ENCODE measurements at regions not wholly inside any gene's neighbourhood (a gene's known extent, or its start where the extent isn't known, plus 50 kb on each side); places are given as distances from the start of the nearest gene placed in this dataset.

- intact Hi-C loops (cut with DNase I): no loop called here
- no peak for DNase-seq
- no peak for ATAC-seq
Observed at GRCh38 chr18:75115514-75115913, 93.4 kb downstream of the PTGR3 start.

Measured in left cardiac atrium (tissue), 4 donors.